ENCODE measurements at regions not wholly inside any gene's neighbourhood (a gene's known extent, or its start where the extent isn't known, plus 50 kb on each side); places are given as distances from the start of the nearest gene placed in this dataset.

DNA sequence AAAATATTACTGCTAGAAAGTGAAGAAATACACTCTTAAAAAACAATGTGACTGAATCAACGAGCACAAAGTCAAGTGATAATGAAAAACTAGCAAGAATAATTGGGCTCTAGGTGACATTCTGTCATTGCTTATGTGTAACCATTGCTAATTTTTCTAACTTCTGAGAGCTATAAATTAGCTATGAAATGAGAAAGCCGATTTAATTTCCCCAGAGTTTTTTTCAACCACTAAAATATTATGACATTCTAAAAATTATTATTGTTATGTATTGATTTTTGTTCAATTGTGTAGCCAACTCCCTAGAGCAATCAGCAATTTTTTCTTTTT, 458.6 kb upstream of the ATXN8OS start:
- H3K79me2 ChIP-seq (ENCODE audit: insufficient read depth) = no peaks in the 10 kb centered on the region
- no peaks in the 10 kb centered on the region for H3K9me3 ChIP-seq
- DNase-seq = no peak
- H3K27ac ChIP-seq (ENCODE audit: low read depth in 2 of 2, low read length in 1 of 2) = no peak overlapping the region
- no peak overlapping the region for H2AFZ ChIP-seq (ENCODE audit: low read depth)
- TF ChIP-seq, protein P1, sequence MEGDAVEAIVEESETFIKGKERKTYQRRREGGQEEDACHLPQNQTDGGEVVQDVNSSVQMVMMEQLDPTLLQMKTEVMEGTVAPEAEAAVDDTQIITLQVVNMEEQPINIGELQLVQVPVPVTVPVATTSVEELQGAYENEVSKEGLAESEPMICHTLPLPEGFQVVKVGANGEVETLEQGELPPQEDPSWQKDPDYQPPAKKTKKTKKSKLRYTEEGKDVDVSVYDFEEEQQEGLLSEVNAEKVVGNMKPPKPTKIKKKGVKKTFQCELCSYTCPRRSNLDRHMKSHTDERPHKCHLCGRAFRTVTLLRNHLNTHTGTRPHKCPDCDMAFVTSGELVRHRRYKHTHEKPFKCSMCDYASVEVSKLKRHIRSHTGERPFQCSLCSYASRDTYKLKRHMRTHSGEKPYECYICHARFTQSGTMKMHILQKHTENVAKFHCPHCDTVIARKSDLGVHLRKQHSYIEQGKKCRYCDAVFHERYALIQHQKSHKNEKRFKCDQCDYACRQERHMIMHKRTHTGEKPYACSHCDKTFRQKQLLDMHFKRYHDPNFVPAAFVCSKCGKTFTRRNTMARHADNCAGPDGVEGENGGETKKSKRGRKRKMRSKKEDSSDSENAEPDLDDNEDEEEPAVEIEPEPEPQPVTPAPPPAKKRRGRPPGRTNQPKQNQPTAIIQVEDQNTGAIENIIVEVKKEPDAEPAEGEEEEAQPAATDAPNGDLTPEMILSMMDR (IDR thresholded peaks at IDR 0.05) = no peak
- TF ChIP-seq, protein P2, sequence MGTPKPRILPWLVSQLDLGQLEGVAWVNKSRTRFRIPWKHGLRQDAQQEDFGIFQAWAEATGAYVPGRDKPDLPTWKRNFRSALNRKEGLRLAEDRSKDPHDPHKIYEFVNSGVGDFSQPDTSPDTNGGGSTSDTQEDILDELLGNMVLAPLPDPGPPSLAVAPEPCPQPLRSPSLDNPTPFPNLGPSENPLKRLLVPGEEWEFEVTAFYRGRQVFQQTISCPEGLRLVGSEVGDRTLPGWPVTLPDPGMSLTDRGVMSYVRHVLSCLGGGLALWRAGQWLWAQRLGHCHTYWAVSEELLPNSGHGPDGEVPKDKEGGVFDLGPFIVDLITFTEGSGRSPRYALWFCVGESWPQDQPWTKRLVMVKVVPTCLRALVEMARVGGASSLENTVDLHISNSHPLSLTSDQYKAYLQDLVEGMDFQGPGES (IDR thresholded peaks at IDR 0.05; ENCODE audit: low read depth, low read length) = no peak
- TF ChIP-seq FOXJ3 (CRISPR knock-in tag; IDR thresholded peaks at IDR 0.05) (no peak), CHD2 (IDR thresholded peaks at IDR 0.05; ENCODE audit: low read length, partially characterized antibody) (no peak)
- no peaks in the 10 kb centered on the region for H3F3A ChIP-seq (replicated peaks; ENCODE audit: insufficient read depth)
- ChIA-PET CTCF (no interaction called here), POLR2A (no interaction called here)
- H3K4me2 ChIP-seq = no peak overlapping the region
- no peak overlapping the region for H3K4me3 ChIP-seq (ENCODE audit: low read depth in 2 of 2, low read length in 1 of 2)
- 33% methylated on average over 2 of the region's 2 CpGs for WGBS (ENCODE audit: low lambda C conversion rate)
- no peaks in the 10 kb centered on the region for H3K36me3 ChIP-seq (replicated peaks in 1 of 2; ENCODE audit: control insufficient read depth in 1 of 2, insufficient read depth in 2 of 2, low read length in 1 of 2)
- no peaks in the 10 kb centered on the region for H3K27me3 ChIP-seq (ENCODE audit: insufficient read depth)
- no peaks in the 10 kb centered on the region for H4K20me1 ChIP-seq (ENCODE audit: insufficient read depth)
- H3K4me1 ChIP-seq (ENCODE audit: control insufficient read depth in 1 of 2, insufficient read depth in 2 of 2, low read depth in 1 of 2, low read length in 1 of 2) = no peaks in the 10 kb centered on the region; a peak in 1 of 4 replicates
- no peak overlapping the region for H3K9ac ChIP-seq
- no peaks in the 10 kb centered on the region for H3K9me2 ChIP-seq

- 49% methylated on average over 3 of the region's 3 CpGs for WGBS (ENCODE audit: low lambda C conversion rate)
- H3K4me3 ChIP-seq (ENCODE audit: low read depth in 2 of 2, low read length in 1 of 2) = no peak overlapping the region
- CTCF ChIA-PET = no interaction called here
These were observed 459.1 kb upstream of the ATXN8OS start for GRCh38 chr13:69648340-69649062.

DNA sequence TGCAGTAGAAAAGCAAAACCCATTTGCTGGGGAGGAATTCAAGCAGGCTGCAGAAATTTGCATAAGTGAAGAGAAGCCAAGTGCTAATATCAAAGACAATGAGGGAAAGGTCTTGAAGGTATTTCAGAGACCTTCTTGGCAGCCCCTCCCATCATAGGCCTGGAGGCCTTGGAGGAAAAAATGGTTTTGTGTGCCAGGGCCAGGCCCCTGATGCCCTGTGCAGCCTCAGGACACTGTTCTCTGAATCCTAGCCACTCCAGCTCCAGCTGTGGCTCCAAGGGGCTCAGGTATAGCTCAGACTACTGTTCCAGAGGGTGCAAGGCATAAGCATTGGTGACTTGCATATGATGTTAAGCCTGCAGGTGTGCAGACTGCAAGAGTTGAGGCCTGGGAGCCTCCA, 463.2 kb upstream of the ATXN8OS start:
- H3K27me3 ChIP-seq (ENCODE audit: insufficient read depth) = no peaks in the 10 kb centered on the region
- no peaks in the 10 kb centered on the region for H4K20me1 ChIP-seq (ENCODE audit: insufficient read depth)
- no peak overlapping the region for H3K9ac ChIP-seq
- ChIA-PET CTCF (interaction anchor here (0.6 to 1.1 kb wide), 2 partner anchors 65 to 120 kb away, joined by 3 read pairs; no protein-coding TSS in a partner anchor), POLR2A (no interaction called here)
- H3K36me3 ChIP-seq (replicated peaks in 1 of 2; ENCODE audit: control insufficient read depth in 1 of 2, insufficient read depth in 2 of 2, low read length in 1 of 2) = no peaks in the 10 kb centered on the region
- H3K4me1 ChIP-seq (ENCODE audit: control insufficient read depth in 1 of 2, insufficient read depth in 2 of 2, low read depth in 1 of 2, low read length in 1 of 2) = no peaks in the 10 kb centered on the region; a peak in 1 of 4 replicates
- no peaks in the 10 kb centered on the region for H3K79me2 ChIP-seq (ENCODE audit: insufficient read depth)
- H3K9me2 ChIP-seq = no peaks in the 10 kb centered on the region
- DNase-seq = no peak
- H3K4me2 ChIP-seq = no peak overlapping the region
- no peak overlapping the region for H2AFZ ChIP-seq (ENCODE audit: low read depth)
- H3K9me3 ChIP-seq = no peaks in the 10 kb centered on the region
- H3F3A ChIP-seq (replicated peaks; ENCODE audit: insufficient read depth) = no peaks in the 10 kb centered on the region
- H3K4me3 ChIP-seq (ENCODE audit: low read depth in 2 of 2, low read length in 1 of 2) = no peak overlapping the region
- H3K27ac ChIP-seq (ENCODE audit: low read depth in 2 of 2, low read length in 1 of 2) = no peak overlapping the region
- no peak for TF ChIP-seq PBX3 (IDR thresholded peaks at IDR 0.05)
- no peak for TF ChIP-seq FOXJ3 (CRISPR knock-in tag; IDR thresholded peaks at IDR 0.05)
- no peak for TF ChIP-seq RFX5 (IDR thresholded peaks at IDR 0.05; ENCODE audit: low read length)
- TF ChIP-seq, protein P3, sequence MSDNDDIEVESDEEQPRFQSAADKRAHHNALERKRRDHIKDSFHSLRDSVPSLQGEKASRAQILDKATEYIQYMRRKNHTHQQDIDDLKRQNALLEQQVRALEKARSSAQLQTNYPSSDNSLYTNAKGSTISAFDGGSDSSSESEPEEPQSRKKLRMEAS (IDR thresholded peaks at IDR 0.05; ENCODE audit: low read depth) = no peak
- TF ChIP-seq, protein P4, sequence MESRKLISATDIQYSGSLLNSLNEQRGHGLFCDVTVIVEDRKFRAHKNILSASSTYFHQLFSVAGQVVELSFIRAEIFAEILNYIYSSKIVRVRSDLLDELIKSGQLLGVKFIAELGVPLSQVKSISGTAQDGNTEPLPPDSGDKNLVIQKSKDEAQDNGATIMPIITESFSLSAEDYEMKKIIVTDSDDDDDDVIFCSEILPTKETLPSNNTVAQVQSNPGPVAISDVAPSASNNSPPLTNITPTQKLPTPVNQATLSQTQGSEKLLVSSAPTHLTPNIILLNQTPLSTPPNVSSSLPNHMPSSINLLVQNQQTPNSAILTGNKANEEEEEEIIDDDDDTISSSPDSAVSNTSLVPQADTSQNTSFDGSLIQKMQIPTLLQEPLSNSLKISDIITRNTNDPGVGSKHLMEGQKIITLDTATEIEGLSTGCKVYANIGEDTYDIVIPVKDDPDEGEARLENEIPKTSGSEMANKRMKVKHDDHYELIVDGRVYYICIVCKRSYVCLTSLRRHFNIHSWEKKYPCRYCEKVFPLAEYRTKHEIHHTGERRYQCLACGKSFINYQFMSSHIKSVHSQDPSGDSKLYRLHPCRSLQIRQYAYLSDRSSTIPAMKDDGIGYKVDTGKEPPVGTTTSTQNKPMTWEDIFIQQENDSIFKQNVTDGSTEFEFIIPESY (IDR thresholded peaks at IDR 0.05; ENCODE audit: borderline replicate concordance, low read depth) = no peak
- no peak for TF ChIP-seq USF1 (IDR thresholded peaks at IDR 0.05; ENCODE audit: borderline replicate concordance, low read depth)
- TF ChIP-seq SIN3A (IDR thresholded peaks at IDR 0.05; ENCODE audit: borderline replicate concordance, low read depth, low read length) = no peak
- no peak for TF ChIP-seq GABPA (IDR thresholded peaks at IDR 0.05; ENCODE audit: low read depth)
- no peak for TF ChIP-seq GATA2 (CRISPR knock-in tag; IDR thresholded peaks at IDR 0.05)
- TF ChIP-seq FOSL2 (IDR thresholded peaks at IDR 0.05; ENCODE audit: borderline replicate concordance, low read depth) = no peak

More at GRCh38 chr13:69648340-69649062, 459.1 kb upstream of the ATXN8OS start:
- Histone ChIP-seq H3K27ac (ENCODE audit: low read depth in 2 of 2, low read length in 1 of 2) (no peak overlapping the region), H3K4me2 (no peak overlapping the region), H3K36me3 (replicated peaks in 1 of 2; ENCODE audit: control insufficient read depth in 1 of 2, insufficient read depth in 2 of 2, low read length in 1 of 2) (no peaks in the 10 kb centered on the region), H3K9me3 (no peaks in the 10 kb centered on the region), H3K79me2 (ENCODE audit: insufficient read depth) (no peaks in the 10 kb centered on the region), H3F3A (replicated peaks; ENCODE audit: insufficient read depth) (no peaks in the 10 kb centered on the region), H3K9ac (no peak overlapping the region), H3K9me2 (no peaks in the 10 kb centered on the region), H3K4me1 (ENCODE audit: control insufficient read depth in 1 of 2, insufficient read depth in 2 of 2, low read depth in 1 of 2, low read length in 1 of 2) (no peaks in the 10 kb centered on the region; a peak in 1 of 4 replicates), H2AFZ (ENCODE audit: low read depth) (no peak overlapping the region), H3K27me3 (ENCODE audit: insufficient read depth) (no peaks in the 10 kb centered on the region), H4K20me1 (ENCODE audit: insufficient read depth) (no peaks in the 10 kb centered on the region)
- TF ChIP-seq SMC3 (IDR thresholded peaks at IDR 0.05; ENCODE audit: low read depth, low read length) (no peak), GABPA (IDR thresholded peaks at IDR 0.05; ENCODE audit: low read depth) (no peak), JUND (IDR thresholded peaks at IDR 0.05) (no peak), ELF1 (IDR thresholded peaks at IDR 0.05) (no peak), FOXM1 (IDR thresholded peaks at IDR 0.05; ENCODE audit: low read depth) (no peak)
- POLR2A ChIA-PET = no interaction called here
- DNase-seq = no peak

Data from SK-N-SH (cell line).